Testis (tissue), 2 donors: ENCODE measurements at regions not wholly inside any gene's neighbourhood (a gene's known extent, or its start where the extent isn't known, plus 50 kb on each side); places are given as distances from the start of the nearest gene placed in this dataset.

Experiments used
- POLR2A ChIP-seq: fragments of 450-650 bp; IDR thresholded peaks from one replicate; pipeline ENCODE4 v1.6.1; 2017; ENCODE audit warnings: antibody characterized with exemption, mild to moderate bottlenecking, moderate library complexity
- TF ChIP-seq, protein P1 (sequence below), 3 experiments: fragments of 450-650 bp in 2 of 3; fragments of 200-600 bp in 1 of 3; sonication (generic) in 1 of 3; IDR thresholded peaks; one replicate each; pipeline ENCODE4 v1.5.1; 2016 to 2019; ENCODE audit warnings: antibody characterized with exemption in 3 of 3, mild to moderate bottlenecking in 2 of 3, moderate library complexity in 1 of 3

DNA sequence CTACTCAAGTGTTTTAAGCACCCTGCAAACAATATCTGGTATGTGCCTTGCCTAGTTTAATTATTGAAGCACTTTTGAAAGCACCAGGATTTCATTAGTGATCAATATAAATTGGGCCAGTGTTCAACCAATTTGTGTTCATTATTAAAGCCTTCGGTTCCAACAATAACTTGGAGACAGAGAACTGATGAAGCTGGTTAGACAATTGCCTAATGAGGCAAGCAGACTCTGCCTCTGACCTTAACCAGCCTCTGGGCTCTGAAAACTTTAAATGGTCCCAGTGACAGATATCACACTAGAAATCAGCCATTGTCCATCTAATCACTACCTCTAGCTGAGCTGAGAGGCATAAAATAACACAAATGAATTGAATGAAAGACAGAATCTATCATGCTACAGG, 139.9 kb upstream of the CNTN6 start:
- TF ChIP-seq, protein P1, sequence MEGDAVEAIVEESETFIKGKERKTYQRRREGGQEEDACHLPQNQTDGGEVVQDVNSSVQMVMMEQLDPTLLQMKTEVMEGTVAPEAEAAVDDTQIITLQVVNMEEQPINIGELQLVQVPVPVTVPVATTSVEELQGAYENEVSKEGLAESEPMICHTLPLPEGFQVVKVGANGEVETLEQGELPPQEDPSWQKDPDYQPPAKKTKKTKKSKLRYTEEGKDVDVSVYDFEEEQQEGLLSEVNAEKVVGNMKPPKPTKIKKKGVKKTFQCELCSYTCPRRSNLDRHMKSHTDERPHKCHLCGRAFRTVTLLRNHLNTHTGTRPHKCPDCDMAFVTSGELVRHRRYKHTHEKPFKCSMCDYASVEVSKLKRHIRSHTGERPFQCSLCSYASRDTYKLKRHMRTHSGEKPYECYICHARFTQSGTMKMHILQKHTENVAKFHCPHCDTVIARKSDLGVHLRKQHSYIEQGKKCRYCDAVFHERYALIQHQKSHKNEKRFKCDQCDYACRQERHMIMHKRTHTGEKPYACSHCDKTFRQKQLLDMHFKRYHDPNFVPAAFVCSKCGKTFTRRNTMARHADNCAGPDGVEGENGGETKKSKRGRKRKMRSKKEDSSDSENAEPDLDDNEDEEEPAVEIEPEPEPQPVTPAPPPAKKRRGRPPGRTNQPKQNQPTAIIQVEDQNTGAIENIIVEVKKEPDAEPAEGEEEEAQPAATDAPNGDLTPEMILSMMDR (IDR thresholded peaks at IDR 0.05): no peak
- no peak for TF ChIP-seq POLR2A
